GM21723 (cell line): ENCODE measurements at regions not wholly inside any gene's neighbourhood (a gene's known extent, or its start where the extent isn't known, plus 50 kb on each side); places are given as distances from the start of the nearest gene placed in this dataset.
"Not testable (repeated sequence)": the region's sequence is repeated elsewhere in the genome, so short reads cannot be mapped to it uniquely, and the experiment has no call there.

ENCODE experiments used
- ATAC-seq: cut with Tn5 transposase; IDR thresholded peaks from one replicate; pipeline ENCODE4 v1.9.1; 2021; ENCODE audit warnings: mild to moderate bottlenecking, moderate library complexity; ENCODE audit not compliant: unreplicated experiment

DNA sequence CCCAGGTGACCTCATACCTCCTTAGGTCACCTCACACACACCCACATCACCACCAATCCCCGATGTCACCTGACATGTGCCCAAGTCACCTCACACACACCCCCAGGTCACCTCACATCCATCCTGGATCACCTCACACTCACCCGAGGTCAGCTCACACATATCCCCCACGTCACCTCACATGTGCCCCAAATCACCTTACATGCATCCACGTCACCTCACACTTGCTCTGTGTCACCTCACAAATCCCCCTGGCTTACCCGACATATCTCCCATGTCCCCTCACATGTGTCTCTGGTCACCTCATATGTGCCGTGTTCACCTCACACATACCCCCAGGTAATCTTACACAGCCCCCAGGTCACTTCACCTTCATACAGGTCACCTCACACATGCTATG is 864.6 kb downstream of the TMEM121 start:
- ATAC-seq = no peak

DNA sequence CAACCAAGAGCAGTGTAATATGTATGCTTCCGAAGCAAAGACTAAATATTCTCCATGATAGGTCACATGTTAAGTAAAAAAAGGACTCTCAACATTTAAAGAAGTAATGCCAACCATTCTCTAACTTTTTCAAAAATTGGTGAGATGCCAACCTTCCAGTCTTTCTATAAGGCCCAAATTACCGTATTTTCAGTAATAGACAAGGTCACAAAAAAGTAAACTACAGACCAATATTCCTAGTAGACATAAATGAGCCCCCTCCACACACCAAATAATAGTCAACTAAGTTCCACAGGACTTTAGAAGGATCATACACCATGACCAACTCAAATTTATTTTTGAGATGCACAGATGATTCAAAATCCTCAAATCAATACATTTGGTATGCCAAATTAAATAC is 867.4 kb downstream of the TMEM121 start:
- no peak for ATAC-seq

DNA sequence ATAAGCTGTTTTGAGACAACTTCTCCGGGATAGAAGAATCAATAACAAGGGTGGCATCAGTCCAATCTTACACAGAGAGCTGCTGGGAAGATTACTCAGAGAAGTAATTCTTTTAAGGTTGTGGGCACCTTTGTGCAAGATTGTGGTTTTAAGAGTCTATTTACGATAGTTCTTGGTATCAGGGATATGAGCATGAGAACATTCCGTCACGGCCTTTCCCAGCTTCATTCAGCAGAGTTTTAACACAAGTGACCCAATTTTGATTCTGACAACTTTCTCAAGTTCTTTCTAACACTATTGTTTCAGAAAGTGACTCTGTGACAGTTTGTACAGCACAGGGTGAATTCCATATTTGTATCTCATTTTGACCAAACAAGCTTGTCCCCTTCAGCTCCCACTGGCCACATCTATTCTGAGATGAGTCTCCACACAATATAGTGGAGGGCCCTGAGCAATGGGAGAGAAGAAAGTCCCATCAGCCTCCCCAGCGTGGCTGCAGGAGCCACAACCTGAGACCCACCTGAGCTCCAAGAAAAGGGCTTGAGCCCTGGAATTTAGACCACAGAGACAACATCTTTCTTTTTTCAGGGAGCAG is 869.2 kb downstream of the TMEM121 start:
- ATAC-seq = no peak

DNA sequence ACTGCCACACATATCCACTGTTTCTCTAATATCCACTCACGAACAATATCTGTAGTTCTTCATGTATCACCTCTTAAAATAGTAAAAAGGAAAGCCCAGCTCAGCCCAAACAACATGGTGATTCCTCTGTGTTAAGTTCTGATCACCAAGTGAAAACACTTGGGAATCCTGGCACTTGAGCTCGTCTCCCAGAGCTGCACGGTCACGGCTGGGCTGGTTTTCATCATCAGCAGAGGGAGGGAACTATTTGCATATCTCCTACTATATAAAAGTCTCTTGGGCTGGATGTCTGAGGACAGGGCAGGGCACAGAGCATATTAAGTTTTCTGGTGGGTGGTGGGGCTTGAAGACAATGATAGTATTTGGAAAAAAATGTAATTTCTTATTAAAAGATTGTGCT is 870.6 kb downstream of the TMEM121 start:
- no peak for ATAC-seq

DNA sequence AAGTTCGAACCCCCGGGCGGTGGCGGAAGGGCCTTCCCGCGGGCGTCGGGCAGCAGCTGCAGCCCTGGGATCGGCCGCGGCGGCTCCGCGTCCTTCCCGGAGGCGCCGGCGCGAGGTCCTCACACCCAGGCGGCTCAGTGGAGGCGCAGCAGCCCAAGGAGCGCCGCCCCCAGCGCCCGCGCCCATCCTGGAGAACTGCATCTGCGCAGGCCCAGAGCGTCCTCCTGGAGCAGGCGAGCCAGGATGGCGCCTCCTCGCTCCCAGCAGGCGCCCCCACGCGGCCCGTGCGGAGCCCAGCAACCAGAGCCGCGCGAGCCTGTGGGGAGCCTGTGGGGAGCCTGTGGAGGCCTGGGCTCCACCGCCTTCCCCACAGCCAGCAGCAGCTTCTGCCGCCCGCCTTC is 872.5 kb downstream of the TMEM121 start:
- ATAC-seq = not testable (repeated sequence)

DNA sequence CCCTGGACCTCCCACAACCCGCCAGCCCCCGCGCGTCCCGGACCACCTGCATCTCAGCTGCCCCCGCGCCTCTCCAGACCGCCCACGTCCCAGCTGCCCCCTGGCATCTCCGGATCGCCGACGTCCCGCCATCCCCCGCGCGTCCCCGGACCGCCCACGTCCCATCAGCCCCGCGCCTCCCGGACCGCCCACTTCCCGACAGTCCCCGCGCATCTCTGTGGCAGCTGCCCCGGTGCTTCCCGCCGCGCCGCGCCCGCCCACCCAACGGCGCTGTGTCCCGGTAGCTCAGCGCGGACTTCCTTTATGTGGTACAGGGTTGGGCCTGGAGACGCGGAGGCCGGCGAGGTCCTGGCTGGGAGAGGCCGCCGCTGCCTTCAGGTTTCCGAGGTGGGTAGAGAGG is 874.9 kb downstream of the TMEM121 start:
- not testable (repeated sequence) for ATAC-seq

DNA sequence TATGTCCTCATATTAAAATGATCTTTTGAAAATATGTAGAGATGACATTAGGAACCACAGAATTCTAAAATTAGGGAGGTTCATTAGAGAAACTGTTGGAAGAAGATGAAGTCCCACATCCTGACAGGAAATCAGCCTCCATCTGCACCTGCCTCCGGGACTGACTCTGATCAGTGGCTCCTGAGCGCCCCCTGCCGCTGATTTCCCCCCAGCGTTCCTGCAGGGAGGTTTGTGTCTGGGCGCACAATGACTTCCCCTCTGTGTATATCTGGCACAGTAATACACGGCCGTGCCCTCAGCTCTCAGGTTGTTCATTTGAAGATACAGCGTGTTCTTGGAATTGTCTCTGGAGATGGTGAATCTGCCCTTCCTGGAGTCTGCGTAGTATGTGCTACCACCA is 883.8 kb downstream of the TMEM121 start:
- not testable (repeated sequence) for ATAC-seq

DNA sequence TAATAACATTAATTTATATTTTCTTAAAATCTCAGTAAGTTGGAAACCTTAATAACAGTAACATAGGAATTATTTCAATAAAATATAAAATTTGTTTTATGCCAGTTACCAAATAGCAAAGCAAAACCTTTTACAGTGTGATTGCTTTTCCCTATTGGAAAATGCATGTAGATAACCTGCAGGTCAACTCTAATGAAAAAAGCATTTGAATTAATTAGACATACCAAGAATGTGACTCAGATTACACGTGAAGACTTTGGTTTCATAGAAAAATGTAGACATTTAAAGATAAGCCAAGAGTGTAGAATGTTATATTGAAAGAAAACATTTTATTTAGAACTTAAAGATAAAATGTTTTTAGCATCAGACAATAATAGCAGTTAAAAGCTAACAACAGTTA is 888.1 kb downstream of the TMEM121 start:
- no peak for ATAC-seq

DNA sequence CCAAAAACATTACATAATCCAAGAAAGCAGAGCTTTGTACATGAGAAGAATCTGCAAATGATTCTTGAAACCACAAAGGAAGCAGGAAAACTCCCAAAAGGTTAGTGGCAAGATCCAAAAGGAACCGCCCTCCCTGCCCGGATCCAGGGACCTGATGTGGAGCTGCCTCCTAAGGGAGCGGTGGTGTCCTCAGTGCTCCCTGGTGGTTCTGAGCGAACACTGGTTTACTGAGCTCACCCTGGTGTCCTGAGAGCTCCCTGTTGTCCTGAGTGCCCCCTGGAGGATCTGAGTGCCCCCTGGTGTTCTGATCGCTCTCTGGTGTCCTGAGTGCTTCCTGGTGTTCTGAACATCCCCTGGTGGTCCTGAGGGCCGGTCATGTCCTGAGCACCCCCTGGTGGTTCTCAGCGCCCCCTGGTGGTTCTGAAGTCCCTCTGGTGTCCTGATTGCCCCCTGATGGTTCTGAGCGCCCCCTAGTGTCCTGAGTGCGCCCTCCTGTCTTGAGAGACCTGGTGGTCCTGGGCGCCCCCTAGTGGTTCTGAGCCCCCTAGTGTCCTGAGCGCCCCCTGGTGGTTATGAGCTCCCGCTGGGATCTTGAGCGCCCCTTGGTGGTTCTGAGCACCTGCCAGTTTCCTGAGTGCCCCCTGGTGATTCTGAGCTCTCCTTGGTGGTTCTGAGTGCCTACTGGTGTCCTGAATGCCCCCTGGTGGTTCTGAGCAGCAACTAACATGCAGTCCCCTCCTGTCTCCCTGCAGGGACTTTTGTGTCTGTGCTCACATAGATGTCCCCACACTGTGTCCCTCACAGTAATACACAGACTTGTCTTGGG is 891.1 kb downstream of the TMEM121 start:
- peak; percentile 90 for ATAC-seq

DNA sequence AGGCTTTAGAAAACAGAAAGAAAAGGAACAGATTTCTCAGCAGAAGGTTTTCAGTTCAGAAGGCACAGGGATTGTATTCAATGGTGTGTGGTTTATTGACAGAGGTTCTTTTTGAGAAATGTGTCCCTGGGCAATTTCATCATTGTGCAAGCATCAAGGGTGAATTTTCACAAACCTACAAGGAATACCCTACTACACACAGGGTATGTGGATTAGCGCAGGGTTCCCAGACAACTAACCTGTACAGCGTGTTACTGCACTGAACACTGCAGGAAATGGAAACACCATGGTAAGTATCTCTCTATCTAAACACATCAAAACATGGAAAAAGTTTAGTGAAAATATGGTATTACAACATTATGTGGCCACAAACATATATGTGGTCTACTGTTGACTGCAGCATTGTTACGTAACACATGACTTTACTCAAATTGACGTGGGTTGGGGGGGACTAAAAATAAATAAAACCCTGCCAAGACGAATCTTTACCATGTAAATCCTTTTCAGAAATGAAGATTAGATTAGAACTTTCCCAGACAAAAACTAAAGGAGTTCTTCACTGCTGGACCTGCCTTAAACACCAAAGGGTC is 893.1 kb downstream of the TMEM121 start:
- ATAC-seq = no peak

DNA sequence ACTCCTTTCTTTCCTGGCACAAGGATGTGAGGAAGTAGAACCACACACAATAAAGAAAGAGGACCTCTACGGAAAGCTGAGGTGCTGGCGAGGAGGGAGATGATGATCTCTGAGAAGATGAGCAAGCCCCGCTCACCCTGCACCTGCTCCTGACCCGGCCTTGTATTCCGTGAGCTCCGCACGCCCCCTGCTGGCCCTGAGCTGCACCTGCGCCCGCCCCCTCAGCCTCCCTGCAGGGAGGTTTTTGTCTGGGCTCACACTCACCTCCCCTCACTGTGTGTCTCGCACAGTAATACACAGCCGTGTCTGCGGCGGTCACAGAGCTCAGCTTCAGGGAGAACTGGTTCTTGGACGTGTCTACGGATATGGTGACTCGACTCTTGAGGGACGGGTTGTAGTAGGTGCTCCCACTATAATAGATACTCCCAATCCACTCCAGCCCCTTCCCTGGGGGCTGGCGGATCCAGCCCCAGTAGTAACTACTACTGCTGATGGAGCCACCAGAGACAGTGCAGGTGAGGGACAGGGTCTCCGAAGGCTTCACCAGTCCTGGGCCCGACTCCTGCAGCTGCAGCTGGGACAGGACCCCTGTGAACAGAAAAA is 895.1 kb downstream of the TMEM121 start:
- not testable (repeated sequence) for ATAC-seq

DNA sequence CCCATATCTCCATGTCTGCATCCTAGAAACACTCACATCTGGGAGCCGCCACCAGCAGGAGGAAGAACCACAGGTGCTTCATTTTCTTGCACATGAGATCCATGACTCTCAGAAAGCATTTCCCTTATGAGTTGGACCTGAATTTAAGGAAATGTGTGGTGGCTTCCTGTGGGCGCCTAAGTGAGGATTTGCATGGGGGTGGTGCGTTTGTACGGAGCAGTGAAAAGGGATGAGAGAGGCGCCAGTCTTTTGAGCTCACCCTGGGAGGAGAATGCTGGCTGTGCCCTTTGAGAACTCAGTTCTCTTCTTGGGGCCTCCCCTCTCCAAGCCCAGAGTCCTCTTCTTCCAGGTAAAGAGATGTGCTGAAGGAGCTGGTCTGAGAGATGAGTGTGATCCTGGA is 895.7 kb downstream of the TMEM121 start:
- no peak for ATAC-seq

DNA sequence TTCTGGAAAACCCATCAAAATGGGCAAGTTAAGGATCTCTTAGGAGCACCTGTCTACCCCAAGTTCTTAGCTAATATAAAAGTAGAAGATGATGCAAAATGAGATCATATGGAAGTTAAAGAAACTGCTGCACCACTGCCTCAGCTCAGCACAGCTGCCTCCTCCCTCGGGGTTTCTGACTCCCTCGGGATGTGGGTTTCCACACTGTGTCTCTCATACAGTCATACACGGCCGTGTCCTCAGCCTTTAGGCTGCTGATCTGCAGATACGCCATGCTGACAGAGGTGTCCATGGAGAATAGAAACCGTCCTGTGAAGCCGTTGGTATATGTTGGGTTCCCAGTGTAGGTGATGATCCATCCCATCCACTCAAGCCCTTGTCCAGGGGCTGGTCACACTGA is 898.8 kb downstream of the TMEM121 start:
- ATAC-seq = not testable (repeated sequence)

DNA sequence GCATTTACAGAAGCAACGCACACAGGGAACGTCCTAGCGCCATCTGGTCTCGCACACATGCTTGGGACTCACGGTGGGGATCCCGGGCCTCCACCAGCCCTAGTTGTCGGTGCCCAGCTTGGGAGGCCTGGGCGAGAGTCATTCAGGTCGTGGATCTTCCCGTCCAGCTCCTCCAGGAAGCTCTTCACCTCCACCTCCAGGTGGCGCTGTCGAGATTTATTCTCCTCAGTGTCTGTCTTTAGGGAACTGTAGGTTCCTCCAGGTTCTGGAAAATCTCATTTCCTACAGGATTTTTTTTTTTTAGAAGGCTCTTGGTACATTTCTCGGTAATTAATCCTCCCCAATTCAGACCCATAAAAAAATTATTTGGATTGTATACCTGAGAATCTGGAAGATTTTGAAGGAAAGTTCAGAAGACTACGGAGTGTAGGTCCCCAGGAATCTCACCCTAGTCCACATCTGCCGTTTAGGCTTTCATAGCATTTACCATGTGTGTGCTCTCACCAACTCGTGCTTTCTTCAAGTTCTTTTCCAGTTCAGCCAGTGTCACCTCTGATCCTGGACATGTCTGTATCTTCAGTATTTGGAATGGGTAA is 910.0 kb downstream of the TMEM121 start:
- ATAC-seq = no peak

DNA sequence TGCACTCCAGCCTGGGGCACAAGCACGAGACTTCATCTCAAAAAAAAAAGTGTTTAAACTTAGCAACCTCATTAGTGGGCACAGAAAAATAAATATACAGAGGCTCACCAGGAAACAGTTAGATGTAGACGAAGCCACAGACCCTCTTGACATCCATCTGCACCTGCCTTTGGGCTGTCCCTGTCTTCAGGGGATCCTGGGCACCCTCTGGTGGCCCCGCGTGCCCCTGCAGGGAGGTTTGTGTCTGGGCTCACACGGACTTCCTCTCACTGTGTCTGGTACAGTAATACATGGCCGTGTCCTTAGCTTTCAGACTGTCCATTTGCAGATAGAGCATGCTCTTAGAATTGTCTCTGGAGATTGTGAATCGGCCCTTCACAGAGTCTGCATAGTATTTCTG is 916.5 kb downstream of the TMEM121 start:
- ATAC-seq = no peak

DNA sequence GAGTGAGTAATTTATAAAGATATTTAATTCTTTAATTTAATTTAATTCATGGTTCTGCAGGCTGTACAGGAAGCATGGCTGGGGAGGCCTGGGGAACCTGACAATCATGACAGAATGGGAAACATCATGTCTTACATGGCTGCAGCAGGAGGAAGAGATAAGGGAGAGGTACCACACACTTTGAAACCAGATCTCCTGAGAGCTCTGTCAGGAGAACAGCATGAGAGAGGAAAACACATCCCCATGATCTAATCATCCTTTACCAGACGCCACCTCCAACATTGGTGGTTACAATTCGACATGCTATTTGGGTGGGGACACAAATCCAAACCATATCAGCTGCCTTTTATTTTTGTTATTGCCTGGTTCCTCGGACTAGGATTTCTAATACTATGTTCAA is 928.6 kb downstream of the TMEM121 start:
- ATAC-seq = no peak

DNA sequence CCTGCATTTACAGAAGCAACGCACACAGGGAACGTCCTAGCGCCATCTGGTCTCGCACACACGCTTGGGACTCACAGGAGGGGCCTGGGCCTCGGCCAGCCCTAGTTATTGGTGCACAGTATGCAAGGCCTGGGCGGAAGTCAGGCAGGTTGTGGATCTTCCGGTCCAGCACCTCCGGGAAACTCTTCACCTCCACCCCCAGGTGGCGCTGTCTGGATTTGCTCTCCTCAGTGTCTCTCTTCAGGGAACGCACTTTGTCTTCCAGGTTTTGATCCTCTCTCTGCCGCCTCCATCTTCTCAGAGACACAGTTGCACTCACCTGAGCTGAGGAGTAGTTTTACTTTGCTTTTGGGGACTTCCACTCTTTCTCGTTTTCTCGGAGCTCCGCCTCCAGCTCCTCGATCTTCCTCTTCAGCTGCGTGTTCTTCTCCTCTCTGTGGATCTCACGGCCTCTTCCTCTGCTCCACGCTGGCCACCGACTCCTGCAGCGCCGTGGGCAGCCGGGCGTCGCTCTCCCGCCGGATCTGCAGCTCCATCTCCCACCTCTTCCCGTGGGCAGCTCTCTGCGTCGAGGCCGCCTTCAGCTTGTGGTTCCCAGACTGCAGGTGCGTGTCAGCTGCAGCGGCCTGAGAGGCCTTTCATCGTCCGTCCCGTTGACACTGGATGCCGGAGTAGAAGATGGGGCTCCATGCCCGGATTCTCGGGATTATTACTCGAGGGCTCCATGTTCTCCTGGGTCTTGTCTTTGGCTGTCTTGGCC is 933.8 kb downstream of the TMEM121 start:
- ATAC-seq = no peak

DNA sequence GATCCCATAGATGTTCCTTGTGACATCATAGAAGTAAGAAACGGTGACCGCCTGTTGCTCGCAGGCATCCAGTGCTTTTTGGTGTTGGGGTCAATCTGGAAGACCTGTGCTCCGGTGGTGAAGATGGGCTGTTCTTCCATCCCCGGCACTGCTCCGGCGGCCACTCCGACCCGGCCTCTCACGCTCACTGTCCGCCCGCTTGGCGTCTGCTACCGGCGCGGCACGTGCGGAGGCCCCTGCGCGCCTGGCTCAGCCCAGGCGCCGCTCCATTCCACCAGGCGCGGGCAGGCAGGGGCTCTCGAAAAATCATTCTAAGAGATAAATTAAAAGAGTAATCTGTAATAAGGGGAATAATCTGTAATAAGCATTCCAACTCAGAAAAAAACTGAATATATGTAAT is 934.5 kb downstream of the TMEM121 start:
- ATAC-seq = no peak

DNA sequence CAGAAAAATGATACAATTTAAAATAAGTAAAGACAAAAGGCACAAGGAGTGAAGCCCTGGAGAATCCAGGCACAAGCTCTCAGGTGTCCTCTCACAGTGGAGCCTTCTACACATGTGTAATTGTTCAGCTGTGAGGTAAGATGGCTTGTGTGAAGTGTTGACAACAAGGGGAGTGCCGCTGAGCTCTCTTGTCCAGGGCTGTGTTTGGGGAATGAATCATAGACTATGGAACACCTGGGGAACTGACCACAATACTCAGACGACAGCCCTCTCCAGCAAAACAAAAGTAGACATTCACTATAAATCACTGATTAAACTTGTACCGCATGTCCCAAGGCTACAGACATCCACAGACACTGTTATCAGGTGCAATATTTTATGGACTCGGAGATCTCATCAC is 940.1 kb downstream of the TMEM121 start:
- not testable (repeated sequence) for ATAC-seq

DNA sequence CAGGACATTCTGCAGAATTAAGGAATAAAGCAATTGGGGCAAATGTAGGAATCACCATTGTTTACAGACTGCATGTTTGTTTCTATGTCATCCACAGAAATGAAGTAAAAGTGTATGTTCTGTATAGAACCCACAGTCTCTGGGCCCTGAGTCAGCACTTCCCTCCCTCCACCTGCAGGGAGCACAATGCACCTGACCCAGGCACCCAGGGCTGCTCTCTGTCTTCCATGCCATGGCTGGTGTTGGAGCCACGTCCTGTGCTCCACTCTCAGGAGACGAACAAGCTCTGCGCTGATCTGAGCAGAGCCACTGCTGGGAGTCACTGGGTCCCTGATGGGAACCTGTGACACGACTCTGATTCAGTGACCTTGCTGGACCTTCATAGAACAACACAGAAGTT is 942.5 kb downstream of the TMEM121 start:
- ATAC-seq = not testable (repeated sequence)

DNA sequence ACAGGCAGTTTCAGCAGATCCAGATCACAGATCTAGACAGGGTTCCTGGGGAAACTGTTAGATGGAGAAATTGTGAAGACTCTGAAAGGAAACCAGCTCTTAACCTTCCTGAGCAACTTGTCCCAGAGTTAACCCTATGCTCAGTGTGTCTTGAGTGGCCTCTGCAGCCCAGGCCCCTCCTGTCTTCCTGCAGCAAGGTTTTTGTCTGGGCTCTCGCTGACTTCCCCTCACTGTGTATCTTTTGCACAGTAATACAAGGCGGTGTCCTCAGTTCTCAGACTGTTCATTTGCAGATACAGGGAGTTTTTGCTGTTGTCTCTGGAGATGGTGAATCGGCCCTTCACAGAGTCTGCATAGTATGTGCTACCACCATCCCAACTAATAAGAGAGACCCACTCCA is 943.6 kb downstream of the TMEM121 start:
- ATAC-seq = not testable (repeated sequence)
